ENCODE measurements at regions not wholly inside any gene's neighbourhood (a gene's known extent, or its start where the extent isn't known, plus 50 kb on each side); places are given as distances from the start of the nearest gene placed in this dataset.
"Not testable (repeated sequence)": the region's sequence is repeated elsewhere in the genome, so short reads cannot be mapped to it uniquely, and the experiment has no call there.

- Mint-ChIP-seq H3K4me1 (ENCODE audit: low read depth) (no peaks in the 10 kb centered on the region), H3K27me3 (peaks cover 56% of the 10 kb centered on the region), H3K27ac (no peak overlapping the region), H3K9me3 (no peaks in the 10 kb centered on the region), H3K4me3 (no peak overlapping the region), H3K36me3 (ENCODE audit: low read depth) (no peaks in the 10 kb centered on the region)
Observed at GRCh38 chr14:51576879-51577278, 74.8 kb upstream of the FRMD6 start.

GRCh38 chr14:51578853-51579252 is 72.9 kb upstream of the FRMD6 start:
- no peaks in the 10 kb centered on the region for H3K9me3 Mint-ChIP-seq
- no peaks in the 10 kb centered on the region for H3K36me3 Mint-ChIP-seq (ENCODE audit: low read depth)
- H3K27ac Mint-ChIP-seq = no peak overlapping the region
- no peak overlapping the region for H3K4me3 Mint-ChIP-seq
- H3K27me3 Mint-ChIP-seq = peaks cover 51% of the 10 kb centered on the region
- H3K4me1 Mint-ChIP-seq (ENCODE audit: low read depth) = no peaks in the 10 kb centered on the region

- Mint-ChIP-seq H3K4me1 (ENCODE audit: low read depth) (no peaks in the 10 kb centered on the region), H3K9me3 (no peaks in the 10 kb centered on the region), H3K4me3 (no peak overlapping the region), H3K36me3 (ENCODE audit: low read depth) (no peaks in the 10 kb centered on the region), H3K27ac (no peak overlapping the region), H3K27me3 (peaks cover 43% of the 10 kb centered on the region)
Observed at GRCh38 chr14:51581017-51581881, 70.5 kb upstream of the FRMD6 start.

DNA sequence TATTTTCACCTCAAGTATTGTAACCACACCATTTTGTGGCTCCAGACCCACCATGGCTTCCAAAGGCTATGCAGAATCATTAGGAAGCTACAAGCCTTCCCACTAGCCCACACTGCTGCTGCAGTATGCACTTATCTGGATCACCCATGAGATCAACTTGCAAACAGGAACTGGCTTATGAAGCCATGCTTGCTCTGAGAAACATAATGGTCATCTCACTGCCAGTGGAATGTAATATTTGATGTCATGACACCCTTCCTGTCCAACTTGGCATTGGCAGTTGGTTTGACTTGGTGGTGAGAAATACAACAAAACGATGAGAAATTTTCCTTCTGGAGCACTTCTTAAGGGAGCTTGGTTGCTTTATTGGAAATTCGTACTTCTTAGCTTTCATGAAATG is 69.3 kb upstream of the FRMD6 start:
- Mint-ChIP-seq H3K4me1 (ENCODE audit: low read depth) (no peaks in the 10 kb centered on the region), H3K9me3 (no peaks in the 10 kb centered on the region), H3K27me3 (peaks cover 31% of the 10 kb centered on the region), H3K27ac (no peak overlapping the region), H3K4me3 (no peak overlapping the region), H3K36me3 (ENCODE audit: low read depth) (no peaks in the 10 kb centered on the region)

- H3K9me3 Mint-ChIP-seq = no peaks in the 10 kb centered on the region
- H3K36me3 Mint-ChIP-seq (ENCODE audit: low read depth) = no peaks in the 10 kb centered on the region
- peaks cover 27% of the 10 kb centered on the region for H3K27me3 Mint-ChIP-seq
- no peaks in the 10 kb centered on the region for H3K4me1 Mint-ChIP-seq (ENCODE audit: low read depth)
- H3K4me3 Mint-ChIP-seq = no peak overlapping the region
- H3K27ac Mint-ChIP-seq = no peak overlapping the region
Observed at GRCh38 chr14:51585055-51585454, 66.7 kb upstream of the FRMD6 start.

DNA sequence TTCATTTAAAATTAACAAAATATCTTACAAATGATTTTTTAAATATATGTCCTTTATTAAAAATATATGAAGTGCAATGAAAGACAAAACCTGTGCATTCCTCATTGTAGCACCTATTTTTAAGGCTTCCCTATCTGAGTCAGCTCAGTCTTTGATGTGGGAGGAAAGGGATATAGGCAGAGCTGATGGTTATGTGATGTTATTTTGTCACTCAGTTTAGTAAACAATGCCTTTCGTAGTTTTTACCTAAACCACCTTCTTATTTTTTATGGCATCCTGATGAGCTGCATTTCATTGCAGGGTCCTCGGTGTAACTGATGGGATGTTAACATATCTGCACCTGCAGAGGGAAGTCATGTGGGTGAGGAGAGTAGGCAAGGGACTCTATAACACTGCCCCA is 58.9 kb upstream of the FRMD6 start:
- Mint-ChIP-seq H3K27me3 (peaks cover 17% of the 10 kb centered on the region), H3K36me3 (ENCODE audit: low read depth) (no peaks in the 10 kb centered on the region), H3K4me1 (ENCODE audit: low read depth) (no peaks in the 10 kb centered on the region), H3K27ac (no peak overlapping the region), H3K4me3 (no peak overlapping the region), H3K9me3 (no peaks in the 10 kb centered on the region)

DNA sequence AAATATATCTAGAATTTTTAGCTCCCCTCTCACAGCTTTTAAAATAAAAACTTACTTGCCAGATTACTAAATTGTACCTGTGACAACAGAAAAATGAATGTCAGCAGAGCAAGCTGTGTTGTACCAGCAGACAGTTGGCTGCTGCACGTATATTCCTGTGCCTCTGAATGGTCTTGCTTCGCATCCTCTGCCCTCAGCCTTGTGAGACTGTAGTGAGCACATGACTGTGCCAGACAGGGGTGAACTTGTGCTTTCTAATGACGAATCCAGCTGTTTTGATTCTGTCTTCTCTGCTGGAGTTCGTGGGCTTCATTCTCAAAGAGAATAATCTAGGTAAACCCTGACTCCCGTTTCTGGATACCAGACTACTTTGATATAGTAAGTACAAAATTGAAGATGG is 58.3 kb upstream of the FRMD6 start:
- Mint-ChIP-seq H3K36me3 (ENCODE audit: low read depth) (no peaks in the 10 kb centered on the region), H3K27ac (no peak overlapping the region), H3K9me3 (no peaks in the 10 kb centered on the region), H3K27me3 (peaks cover 17% of the 10 kb centered on the region), H3K4me1 (ENCODE audit: low read depth) (no peaks in the 10 kb centered on the region), H3K4me3 (no peak overlapping the region)

DNA sequence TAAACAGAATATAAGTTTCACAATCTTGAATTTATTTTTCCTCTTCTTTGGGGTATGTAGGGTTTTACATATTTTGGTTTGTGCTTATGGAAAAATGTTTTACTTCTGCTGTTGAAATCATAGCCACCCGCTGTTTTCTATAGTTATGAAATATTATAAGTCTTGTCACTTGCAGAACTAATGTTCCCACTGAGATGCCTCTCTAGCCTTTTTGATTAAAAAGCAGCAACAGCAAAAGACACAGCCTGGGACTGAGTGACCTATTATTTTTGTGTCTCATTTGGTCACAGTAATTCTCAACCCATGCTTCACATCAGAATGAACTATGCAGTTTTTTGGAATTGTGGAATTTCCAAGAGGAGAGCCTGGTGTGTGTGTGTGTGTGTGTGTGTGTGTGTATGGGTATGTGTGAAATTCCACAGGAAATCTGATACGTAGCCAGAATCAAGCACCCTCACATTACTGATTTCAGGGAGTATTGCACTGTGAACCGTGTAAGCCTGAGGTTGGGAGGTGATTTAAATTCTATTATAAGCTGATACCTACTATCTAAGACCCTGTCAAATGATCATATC is 55.7 kb upstream of the FRMD6 start:
- H3K27me3 Mint-ChIP-seq = peaks cover 12% of the 10 kb centered on the region
- H3K36me3 Mint-ChIP-seq (ENCODE audit: low read depth) = no peaks in the 10 kb centered on the region
- H3K4me1 Mint-ChIP-seq (ENCODE audit: low read depth) = no peaks in the 10 kb centered on the region
- no peaks in the 10 kb centered on the region for H3K9me3 Mint-ChIP-seq
- no peak overlapping the region for H3K4me3 Mint-ChIP-seq
- no peak overlapping the region for H3K27ac Mint-ChIP-seq

- Mint-ChIP-seq H3K9me3 (no peaks in the 10 kb centered on the region), H3K27ac (no peak overlapping the region), H3K4me3 (no peak overlapping the region), H3K4me1 (ENCODE audit: low read depth) (no peaks in the 10 kb centered on the region), H3K27me3 (peaks cover 12% of the 10 kb centered on the region), H3K36me3 (ENCODE audit: low read depth) (no peaks in the 10 kb centered on the region)
Observed at GRCh38 chr14:51596488-51597117, 55.1 kb upstream of the FRMD6 start.

- H3K36me3 Mint-ChIP-seq (ENCODE audit: low read depth) = no peaks in the 10 kb centered on the region
- H3K4me1 Mint-ChIP-seq (ENCODE audit: low read depth) = no peaks in the 10 kb centered on the region
- H3K27me3 Mint-ChIP-seq = peaks cover 19% of the 10 kb centered on the region
- no peaks in the 10 kb centered on the region for H3K9me3 Mint-ChIP-seq
- no peak overlapping the region for H3K27ac Mint-ChIP-seq
- H3K4me3 Mint-ChIP-seq = no peak overlapping the region
Observed at GRCh38 chr14:51597261-51598001, 54.3 kb upstream of the FRMD6 start.

- H3K4me1 Mint-ChIP-seq (ENCODE audit: low read depth); H3K36me3 Mint-ChIP-seq (ENCODE audit: low read depth); H3K4me3 Mint-ChIP-seq; H3K27ac Mint-ChIP-seq; H3K9me3 Mint-ChIP-seq: not testable (repeated sequence)
- peaks cover 21% of the 10 kb centered on the region for H3K27me3 Mint-ChIP-seq
Observed at GRCh38 chr14:51598924-51599600, 52.6 kb upstream of the FRMD6 start.

- peaks cover 16% of the 10 kb centered on the region for H3K27me3 Mint-ChIP-seq
- H3K4me3 Mint-ChIP-seq = no peak overlapping the region
- H3K36me3 Mint-ChIP-seq (ENCODE audit: low read depth) = no peaks in the 10 kb centered on the region
- no peaks in the 10 kb centered on the region for H3K9me3 Mint-ChIP-seq
- H3K27ac Mint-ChIP-seq = no peak overlapping the region
- H3K4me1 Mint-ChIP-seq (ENCODE audit: low read depth) = no peaks in the 10 kb centered on the region
Observed at GRCh38 chr14:51600658-51601057, 51.1 kb upstream of the FRMD6 start.

Measured in stimulated activated naive CD8-positive, alpha-beta T cell treated with anti-CD3 and anti-CD28 coated beads, Interleukin-15, Interleukin-2, amounts not matched to agents 100 ng/mL and 50 ng/mL, for 24 hours (primary cell).